Immature natural killer cell (primary cell): ENCODE measurements at regions not wholly inside any gene's neighbourhood (a gene's known extent, or its start where the extent isn't known, plus 50 kb on each side); places are given as distances from the start of the nearest gene placed in this dataset.

Source experiments
- DNase-seq, 3 donors: peaks; one replicate each; pipeline ENCODE4 v3.0.0; 2022; ENCODE audit warnings: mixed read lengths in 1 of 3
- H3K27ac Mint-ChIP-seq, 6 donors: one replicate each; pipeline ENCODE4 v1.8.0; 2020; ENCODE audit warnings: mixed read lengths in 6 of 6, mild to moderate bottlenecking in 5 of 6, inconsistent platforms in 4 of 6, moderate library complexity in 3 of 6
- H3K27me3 Mint-ChIP-seq, 3 donors: one replicate each; pipeline ENCODE4 v1.8.0; 2020 to 2021; ENCODE audit warnings: low read depth in 3 of 3, mild to moderate bottlenecking in 3 of 3, mixed read lengths in 3 of 3, moderate library complexity in 3 of 3, inconsistent platforms in 1 of 3
- H3K36me3 Mint-ChIP-seq, 3 donors: one replicate each; pipeline ENCODE4 v1.8.0; 2020; ENCODE audit warnings: mixed read lengths in 3 of 3, inconsistent platforms in 2 of 3, mild to moderate bottlenecking in 2 of 3
- H3K4me1 Mint-ChIP-seq, 2 donors: one replicate each; pipeline ENCODE4 v1.8.0; 2020; ENCODE audit warnings: inconsistent platforms in 2 of 2, mild to moderate bottlenecking in 2 of 2, mixed read lengths in 2 of 2, moderate library complexity in 1 of 2
- H3K4me3 Mint-ChIP-seq, 5 donors: one replicate each; pipeline ENCODE4 v1.8.0; 2020; ENCODE audit warnings: mild to moderate bottlenecking in 5 of 5, mixed read lengths in 5 of 5, inconsistent platforms in 3 of 5, moderate library complexity in 3 of 5
- H3K9me3 Mint-ChIP-seq, 6 donors: one replicate each; pipeline ENCODE4 v1.8.0; 2020; ENCODE audit warnings: mild to moderate bottlenecking in 6 of 6, mixed read lengths in 6 of 6, inconsistent platforms in 4 of 6, moderate library complexity in 3 of 6

GRCh38 chr3:161890147-161890625 is 393.6 kb downstream of the OTOL1 start:
- H3K27ac Mint-ChIP-seq = no peak overlapping the region
- no peaks in the 10 kb centered on the region for H3K4me1 Mint-ChIP-seq
- H3K4me3 Mint-ChIP-seq = no peak overlapping the region
- H3K9me3 Mint-ChIP-seq = peaks cover 4 to 35% (median 9%) of the 10 kb centered on the region in 6 donors
- H3K36me3 Mint-ChIP-seq = no peaks in the 10 kb centered on the region
- H3K27me3 Mint-ChIP-seq = peaks cover 0 to 3% (median 0%) of the 10 kb centered on the region in 3 donors
- DNase-seq = no peak

- no peaks in the 10 kb centered on the region for H3K4me1 Mint-ChIP-seq
- H3K36me3 Mint-ChIP-seq = no peaks in the 10 kb centered on the region
- peaks cover 0 to 3% (median 0%) of the 10 kb centered on the region in 3 donors for H3K27me3 Mint-ChIP-seq
- no peak overlapping the region for H3K27ac Mint-ChIP-seq
- no peak overlapping the region for H3K4me3 Mint-ChIP-seq
- peaks cover 2 to 35% (median 5%) of the 10 kb centered on the region in 6 donors for H3K9me3 Mint-ChIP-seq
- no peak for DNase-seq
These were observed 397.4 kb downstream of the OTOL1 start for GRCh38 chr3:161893972-161894371.

DNA sequence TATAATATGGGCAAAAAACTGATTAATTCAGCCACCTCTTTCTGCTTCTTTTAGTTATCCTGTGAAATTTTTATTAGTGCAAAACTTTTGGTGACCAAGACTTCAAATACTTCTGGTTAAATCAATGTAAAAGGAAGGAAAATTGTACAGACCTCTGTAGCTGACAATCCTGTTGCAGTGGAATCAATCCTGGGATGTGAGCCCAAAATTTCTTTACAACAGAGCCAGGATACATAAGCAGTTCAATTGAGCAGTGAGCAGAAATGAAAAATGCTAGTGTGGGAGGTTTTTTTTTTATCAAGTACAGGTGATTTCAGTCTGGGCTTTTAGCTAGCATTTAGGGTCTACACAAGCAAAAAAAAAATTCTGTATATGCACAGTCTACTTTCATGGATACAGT is 398.0 kb downstream of the OTOL1 start:
- peaks cover 0 to 3% (median 0%) of the 10 kb centered on the region in 3 donors for H3K27me3 Mint-ChIP-seq
- no peaks in the 10 kb centered on the region for H3K4me1 Mint-ChIP-seq
- no peaks in the 10 kb centered on the region for H3K36me3 Mint-ChIP-seq
- H3K27ac Mint-ChIP-seq = no peak overlapping the region
- no peak overlapping the region for H3K4me3 Mint-ChIP-seq
- H3K9me3 Mint-ChIP-seq = peaks cover 2 to 35% (median 6%) of the 10 kb centered on the region in 6 donors
- no peak for DNase-seq

DNA sequence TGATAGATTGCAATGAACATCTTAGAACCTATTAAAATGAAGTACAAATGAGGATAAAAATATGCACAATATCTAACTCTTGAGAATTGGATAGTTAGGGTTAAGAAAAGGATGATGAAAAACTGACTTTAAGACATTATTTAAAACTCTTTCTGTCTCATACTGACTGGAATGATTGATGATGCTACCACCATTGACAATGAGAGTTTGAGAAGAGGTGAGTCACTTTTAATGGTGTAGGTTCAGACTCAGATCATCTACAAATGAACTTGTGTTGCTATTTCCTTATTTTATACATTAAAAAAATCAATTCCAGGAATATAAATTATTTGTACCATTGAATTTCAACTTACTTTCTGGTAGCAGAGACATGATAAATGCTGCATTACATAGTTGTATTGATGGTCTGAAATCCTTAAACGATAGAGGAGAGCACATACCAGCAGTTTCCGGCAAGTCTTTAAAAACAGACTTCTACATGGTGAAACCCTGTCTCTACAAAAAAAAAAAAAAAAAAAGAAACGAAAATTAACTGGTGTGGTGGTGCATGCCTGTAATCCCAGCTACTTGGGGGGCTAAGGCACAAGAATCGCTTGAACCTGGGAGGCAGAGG is 409.0 kb downstream of the OTOL1 start:
- Mint-ChIP-seq H3K27me3 (no peaks in the 10 kb centered on the region), H3K4me3 (no peak overlapping the region), H3K27ac (no peak overlapping the region), H3K4me1 (no peaks in the 10 kb centered on the region), H3K36me3 (no peaks in the 10 kb centered on the region), H3K9me3 (peaks cover 0 to 23% (median 4%) of the 10 kb centered on the region in 6 donors)
- DNase-seq = no peak

- H3K9me3 Mint-ChIP-seq = peaks cover 0 to 10% (median 3%) of the 10 kb centered on the region in 6 donors
- no peak overlapping the region for H3K27ac Mint-ChIP-seq
- peaks cover 0 to 2% (median 0%) of the 10 kb centered on the region in 3 donors for H3K27me3 Mint-ChIP-seq
- H3K36me3 Mint-ChIP-seq = no peaks in the 10 kb centered on the region
- H3K4me3 Mint-ChIP-seq = no peak overlapping the region
- no peaks in the 10 kb centered on the region for H3K4me1 Mint-ChIP-seq
- DNase-seq = no peak
These were observed 417.3 kb downstream of the OTOL1 start for GRCh38 chr3:161913786-161914389.

- DNase-seq = no peak
These were observed 418.3 kb downstream of the OTOL1 start for GRCh38 chr3:161914703-161915417.

GRCh38 chr3:161915418-161915750 is 418.8 kb downstream of the OTOL1 start:
- no peak overlapping the region for H3K27ac Mint-ChIP-seq
- no peak for DNase-seq
- H3K27me3 Mint-ChIP-seq = peaks cover 0 to 2% (median 0%) of the 10 kb centered on the region in 3 donors
- no peaks in the 10 kb centered on the region for H3K4me1 Mint-ChIP-seq
- peaks cover 2 to 17% (median 8%) of the 10 kb centered on the region in 6 donors for H3K9me3 Mint-ChIP-seq
- H3K36me3 Mint-ChIP-seq = no peaks in the 10 kb centered on the region
- no peak overlapping the region for H3K4me3 Mint-ChIP-seq

More at GRCh38 chr3:161914703-161915417, 418.3 kb downstream of the OTOL1 start:
- Mint-ChIP-seq H3K27me3 (peaks cover 0 to 2% (median 0%) of the 10 kb centered on the region in 3 donors), H3K27ac (no peak overlapping the region), H3K36me3 (no peaks in the 10 kb centered on the region), H3K9me3 (peaks cover 2 to 16% (median 8%) of the 10 kb centered on the region in 6 donors), H3K4me3 (no peak overlapping the region), H3K4me1 (no peaks in the 10 kb centered on the region)

DNA sequence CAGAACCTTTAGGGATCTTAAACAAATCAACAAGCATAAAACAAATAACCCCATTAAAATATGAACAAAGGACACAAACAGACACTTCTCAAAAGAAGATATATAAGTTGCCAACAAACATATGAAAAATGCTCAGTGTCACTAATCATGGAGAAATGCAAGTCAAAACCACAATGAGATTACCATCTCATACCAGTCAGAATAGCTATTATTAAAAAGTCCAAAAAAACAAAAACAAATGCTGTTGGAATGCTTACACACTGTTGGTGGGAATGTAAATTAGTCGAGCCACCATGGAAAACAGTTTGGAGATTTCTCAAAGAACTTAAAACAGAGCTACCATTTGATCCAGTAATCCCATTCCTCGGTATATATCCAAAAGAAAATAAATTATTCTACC is 423.6 kb downstream of the OTOL1 start:
- Mint-ChIP-seq H3K27ac (no peak overlapping the region), H3K27me3 (no peaks in the 10 kb centered on the region), H3K36me3 (no peaks in the 10 kb centered on the region), H3K4me1 (no peaks in the 10 kb centered on the region), H3K4me3 (no peak overlapping the region), H3K9me3 (peaks cover 0 to 24% (median 8%) of the 10 kb centered on the region in 6 donors)
- DNase-seq = no peak

GRCh38 chr3:161925749-161926360 is 429.2 kb downstream of the OTOL1 start:
- H3K4me1 Mint-ChIP-seq = no peaks in the 10 kb centered on the region

GRCh38 chr3:161927131-161927530 is 430.5 kb downstream of the OTOL1 start:
- Mint-ChIP-seq H3K4me1 (no peaks in the 10 kb centered on the region), H3K27ac (no peak overlapping the region), H3K9me3 (peaks cover 0 to 16% (median 3%) of the 10 kb centered on the region in 6 donors), H3K4me3 (no peak overlapping the region), H3K27me3 (no peaks in the 10 kb centered on the region), H3K36me3 (no peaks in the 10 kb centered on the region)
- no peak for DNase-seq

More at GRCh38 chr3:161925749-161926360, 429.2 kb downstream of the OTOL1 start:
- Mint-ChIP-seq H3K9me3 (peaks cover 2 to 18% (median 2%) of the 10 kb centered on the region in 6 donors), H3K4me3 (no peak overlapping the region), H3K27ac (no peak overlapping the region), H3K27me3 (no peaks in the 10 kb centered on the region), H3K36me3 (no peaks in the 10 kb centered on the region)
- DNase-seq = no peak

DNA sequence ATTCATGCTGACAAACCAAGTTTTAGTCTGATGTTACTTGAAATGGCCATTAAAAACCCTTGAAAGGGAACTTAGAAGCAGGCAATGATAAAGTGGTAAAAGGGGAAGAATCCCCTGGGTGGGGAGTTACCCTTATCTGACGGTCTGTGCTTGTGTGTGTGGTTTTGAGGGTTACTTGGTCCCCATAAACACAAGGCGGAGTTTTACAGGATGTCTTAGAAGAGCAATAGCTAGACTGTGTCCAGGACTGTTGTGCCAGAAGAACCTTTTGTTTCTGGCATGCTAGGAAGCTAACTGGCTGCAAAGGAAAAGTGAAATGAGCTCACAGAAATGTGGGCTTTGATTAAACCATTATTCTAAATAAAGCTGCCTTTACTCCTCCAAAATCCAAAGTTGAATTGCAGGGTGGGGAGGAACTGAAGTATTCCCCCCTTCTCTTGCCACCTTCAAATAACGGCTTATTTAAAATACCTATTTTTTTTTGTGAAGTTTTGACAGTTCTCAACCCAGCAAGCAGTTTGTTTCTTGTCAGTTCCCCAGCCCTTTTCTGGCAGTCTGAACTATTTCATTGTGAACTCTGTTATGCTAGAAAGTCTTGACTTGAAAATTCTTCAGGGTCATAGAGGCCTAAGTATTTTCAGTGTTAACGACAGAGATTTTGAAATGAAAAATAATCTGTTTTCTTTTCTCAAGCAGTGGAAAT is 443.5 kb downstream of the OTOL1 start:
- no peak overlapping the region for H3K4me3 Mint-ChIP-seq
- DNase-seq = no peak
- no peak overlapping the region for H3K27ac Mint-ChIP-seq
- no peaks in the 10 kb centered on the region for H3K36me3 Mint-ChIP-seq
- H3K4me1 Mint-ChIP-seq = no peaks in the 10 kb centered on the region
- no peaks in the 10 kb centered on the region for H3K27me3 Mint-ChIP-seq
- peaks cover 2 to 40% (median 8%) of the 10 kb centered on the region in 6 donors for H3K9me3 Mint-ChIP-seq

DNA sequence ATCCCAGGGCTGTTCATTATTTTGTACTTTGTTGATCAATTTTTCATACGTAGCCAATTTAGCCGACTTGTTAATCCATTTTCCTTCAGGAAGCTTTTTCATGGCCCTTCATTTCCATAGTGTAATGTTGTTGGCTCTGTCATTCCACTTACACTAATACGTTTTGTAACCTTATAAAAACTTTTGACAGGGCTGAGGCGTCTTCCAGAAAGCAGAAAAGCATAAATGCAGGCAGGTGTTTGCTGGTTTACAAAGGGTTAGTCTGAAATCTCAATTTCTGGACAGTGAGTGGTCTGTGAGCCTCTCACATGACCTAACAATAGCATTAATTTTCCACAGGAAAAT is 444.0 kb downstream of the OTOL1 start:
- Mint-ChIP-seq H3K36me3 (no peaks in the 10 kb centered on the region), H3K4me3 (no peak overlapping the region), H3K4me1 (no peaks in the 10 kb centered on the region), H3K9me3 (peaks cover 2 to 40% (median 9%) of the 10 kb centered on the region in 6 donors), H3K27ac (no peak overlapping the region), H3K27me3 (no peaks in the 10 kb centered on the region)
- DNase-seq = no peak

DNA sequence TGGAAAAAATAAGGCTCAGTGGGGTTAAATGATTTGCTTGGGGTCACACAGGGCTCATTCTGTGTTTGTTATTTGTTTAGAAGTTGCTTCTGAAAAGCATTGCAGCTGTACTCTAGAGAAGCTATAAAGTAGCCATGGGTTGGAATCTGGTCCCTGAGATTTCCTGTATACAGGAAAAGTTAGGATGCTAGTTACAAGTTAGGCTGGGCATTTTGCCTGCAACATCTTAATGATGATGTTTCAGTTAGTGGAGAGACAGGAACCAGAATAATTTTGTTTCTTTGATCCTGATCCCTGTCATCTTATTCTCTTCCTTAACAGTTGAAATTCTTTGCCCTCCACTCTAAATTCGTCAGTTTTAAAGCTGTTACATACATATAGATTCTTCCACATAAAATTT is 445.3 kb downstream of the OTOL1 start:
- Mint-ChIP-seq H3K9me3 (peaks cover 0 to 38% (median 10%) of the 10 kb centered on the region in 6 donors), H3K27ac (no peak overlapping the region), H3K36me3 (no peaks in the 10 kb centered on the region), H3K4me3 (no peak overlapping the region), H3K27me3 (no peaks in the 10 kb centered on the region), H3K4me1 (no peaks in the 10 kb centered on the region)
- DNase-seq = no peak
